ENCODE measurements at regions not wholly inside any gene's neighbourhood (a gene's known extent, or its start where the extent isn't known, plus 50 kb on each side); places are given as distances from the start of the nearest gene placed in this dataset.

- no peak overlapping the region for H2BK120ac ChIP-seq (ENCODE audit: low read depth, low read length, poor library complexity, severe bottlenecking)
- WGBS (ENCODE audit: extremely low coverage, insufficient read length, low lambda C conversion rate), result no CpG with 5 or more reads among the region's 4 CpGs
- no peak overlapping the region for H2BK5ac ChIP-seq (ENCODE audit: insufficient read length, low read length)
- Mint-ChIP-seq H3K27ac (no peak overlapping the region), H3K9me3 (no peaks in the 10 kb centered on the region), H3K36me3 (ENCODE audit: insufficient read depth in 1 of 3, low read depth in 3 of 3) (no peaks in the 10 kb centered on the region), H3K27me3 (ENCODE audit: low read depth) (no peaks in the 10 kb centered on the region), H3K4me1 (no peaks in the 10 kb centered on the region), H3K4me3 (no peak overlapping the region)
- H3K27me3 ChIP-seq (ENCODE audit: insufficient read depth, low read length), result no peaks in the 10 kb centered on the region
- H3K9me3 ChIP-seq (ENCODE audit: control insufficient read depth, low read depth, low read length), result no peaks in the 10 kb centered on the region
- H3K27ac ChIP-seq (ENCODE audit: insufficient read length, low read depth, low read length), result no peak overlapping the region
- H3K23me2 ChIP-seq (ENCODE audit: insufficient read length, low read depth, low read length, poor library complexity, severe bottlenecking), result no peaks in the 10 kb centered on the region
- no peak for TF ChIP-seq CTCF (conservative IDR thresholded peaks at IDR 0.05)
- no peak overlapping the region for H2BK15ac ChIP-seq (ENCODE audit: low read depth, low read length)
- H3K56ac ChIP-seq (ENCODE audit: insufficient read length, low read depth, low read length), result no peak overlapping the region
- no peak overlapping the region for H2AFZ ChIP-seq (ENCODE audit: low read length)
- H3K9ac ChIP-seq (ENCODE audit: extremely low read depth, insufficient read length, low read length), result no peak overlapping the region
- no peak overlapping the region for H3K18ac ChIP-seq (ENCODE audit: insufficient read length, low read depth, low read length)
- H3K14ac ChIP-seq (ENCODE audit: insufficient read depth, low read length), result no peak overlapping the region
- H2BK12ac ChIP-seq (ENCODE audit: insufficient read length, low read depth, low read length), result no peak overlapping the region
- H4K8ac ChIP-seq (replicated peaks; ENCODE audit: insufficient read length, low read depth, low read length), result no peak overlapping the region
- H2AK5ac ChIP-seq (ENCODE audit: insufficient read length, low read length), result no peak overlapping the region
- H4K5ac ChIP-seq (ENCODE audit: insufficient read length, low read depth, low read length), result no peak overlapping the region
- no peaks in the 10 kb centered on the region for H3K4me1 ChIP-seq (ENCODE audit: insufficient read depth, low read length)
- H3K4me2 ChIP-seq (ENCODE audit: insufficient read depth, insufficient read length, low read length), result no peak overlapping the region
- no peak for DNase-seq
- H3K4ac ChIP-seq (ENCODE audit: low read depth, low read length), result no peak overlapping the region
- no peak overlapping the region for H2BK20ac ChIP-seq (ENCODE audit: low read depth, low read length, poor library complexity, severe bottlenecking)
- no peak overlapping the region for H4K91ac ChIP-seq (ENCODE audit: insufficient read length, low read depth, low read length)
- H4K20me1 ChIP-seq (ENCODE audit: control insufficient read depth, insufficient read depth, insufficient read length), result no peaks in the 10 kb centered on the region
- no peaks in the 10 kb centered on the region for H3K79me1 ChIP-seq (ENCODE audit: insufficient read depth, low read depth, low read length, poor library complexity, severe bottlenecking)
- no peak overlapping the region for H3T11ph ChIP-seq (ENCODE audit: low read length)
- no peak overlapping the region for H3K23ac ChIP-seq (ENCODE audit: insufficient read length, low read depth, low read length)
- H3K79me2 ChIP-seq (ENCODE audit: insufficient read depth, low read length), result no peaks in the 10 kb centered on the region
Measured at GRCh38 chr2:145245268-145245870, 725.5 kb upstream of the ZEB2 start.
